ENCODE measurements at regions not wholly inside any gene's neighbourhood (a gene's known extent, or its start where the extent isn't known, plus 50 kb on each side); places are given as distances from the start of the nearest gene placed in this dataset.

DNA sequence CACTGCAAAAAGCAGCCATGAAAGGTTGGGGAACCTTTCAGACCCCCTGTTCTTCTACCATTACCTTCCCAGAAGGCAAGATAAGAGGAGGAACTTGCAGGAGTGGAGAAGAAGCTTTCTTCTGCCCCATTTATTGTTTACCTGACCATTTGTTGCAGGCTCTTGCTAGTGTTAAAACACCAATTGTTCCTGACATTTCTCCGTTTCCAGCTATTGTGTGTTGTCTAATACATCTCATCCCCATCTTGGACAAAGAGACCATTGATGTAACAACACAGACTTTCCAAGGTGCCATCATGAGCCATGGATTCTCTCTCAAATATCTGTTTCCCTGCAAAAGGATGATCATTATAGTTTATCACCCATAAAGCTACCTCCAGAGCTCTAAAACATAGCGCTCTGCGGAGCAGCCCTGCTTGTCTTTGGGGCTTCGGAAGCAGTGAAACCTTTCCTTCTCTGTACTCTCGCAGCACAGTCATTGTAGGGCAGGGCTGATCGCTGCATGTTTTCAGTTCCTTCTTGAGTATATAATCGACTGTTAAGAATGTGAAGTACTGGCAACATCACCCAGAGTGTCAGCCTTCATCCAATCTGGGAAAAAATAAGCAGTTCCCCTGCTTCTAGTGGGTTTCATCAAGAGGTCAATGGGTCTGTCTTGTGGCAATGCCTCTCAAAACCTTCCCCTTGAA, 680.0 kb downstream of the SEMA5A start (continued):
- TF ChIP-seq CBX3 (IDR thresholded peaks at IDR 0.05; ENCODE audit: low read depth) = no peak
- TF ChIP-seq, protein P1, sequence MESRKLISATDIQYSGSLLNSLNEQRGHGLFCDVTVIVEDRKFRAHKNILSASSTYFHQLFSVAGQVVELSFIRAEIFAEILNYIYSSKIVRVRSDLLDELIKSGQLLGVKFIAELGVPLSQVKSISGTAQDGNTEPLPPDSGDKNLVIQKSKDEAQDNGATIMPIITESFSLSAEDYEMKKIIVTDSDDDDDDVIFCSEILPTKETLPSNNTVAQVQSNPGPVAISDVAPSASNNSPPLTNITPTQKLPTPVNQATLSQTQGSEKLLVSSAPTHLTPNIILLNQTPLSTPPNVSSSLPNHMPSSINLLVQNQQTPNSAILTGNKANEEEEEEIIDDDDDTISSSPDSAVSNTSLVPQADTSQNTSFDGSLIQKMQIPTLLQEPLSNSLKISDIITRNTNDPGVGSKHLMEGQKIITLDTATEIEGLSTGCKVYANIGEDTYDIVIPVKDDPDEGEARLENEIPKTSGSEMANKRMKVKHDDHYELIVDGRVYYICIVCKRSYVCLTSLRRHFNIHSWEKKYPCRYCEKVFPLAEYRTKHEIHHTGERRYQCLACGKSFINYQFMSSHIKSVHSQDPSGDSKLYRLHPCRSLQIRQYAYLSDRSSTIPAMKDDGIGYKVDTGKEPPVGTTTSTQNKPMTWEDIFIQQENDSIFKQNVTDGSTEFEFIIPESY (IDR thresholded peaks at IDR 0.05; ENCODE audit: extremely low read depth, insufficient replicate concordance, low read length) = no peak

DNA sequence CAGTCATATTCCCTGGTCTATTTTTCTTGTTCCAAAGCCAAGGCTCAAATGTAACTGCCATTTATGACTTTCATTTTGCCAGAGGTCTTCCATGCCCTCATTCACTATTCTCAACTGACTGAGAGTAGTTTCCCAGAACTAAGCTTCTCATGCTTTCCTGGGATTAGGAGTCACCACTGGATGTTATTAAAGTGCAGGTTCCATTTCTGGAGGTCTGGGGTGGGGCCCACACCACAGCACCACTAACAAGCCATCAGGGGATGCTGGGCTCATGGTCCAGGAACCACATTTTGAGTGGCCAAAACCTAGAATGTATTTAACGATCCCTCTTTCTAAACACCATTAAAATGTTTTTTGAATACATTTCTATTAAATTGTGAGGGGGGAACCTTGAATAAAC, 677.6 kb downstream of the SEMA5A start:
- ChIA-PET POLR2A (no interaction called here), RAD21 (ENCODE audit: low non-redundant PET in 1 of 2, low total read pairs in 2 of 2, uncharacterized antibody in 2 of 2, unreplicated experiment in 2 of 2) (no interaction called here), CTCF (no interaction called here)
- intact Hi-C loops (cut with micrococcal nuclease) = no loop called here
- Histone ChIP-seq H3K36me3 (ENCODE audit: control insufficient read depth in 1 of 2, insufficient read depth in 2 of 2, low read length in 2 of 2) (no peaks in the 10 kb centered on the region), H4K20me1 (ENCODE audit: insufficient read depth) (no peaks in the 10 kb centered on the region), H3K4me2 (ENCODE audit: low read length) (no peak overlapping the region), H3K9me2 (ENCODE audit: insufficient read depth) (no peaks in the 10 kb centered on the region), H3K4me1 (ENCODE audit: control insufficient read depth in 1 of 2, insufficient read depth in 2 of 2, low read length in 2 of 2) (no peaks in the 10 kb centered on the region), H3K9ac (ENCODE audit: low read length) (no peak overlapping the region), H3K27ac (ENCODE audit: low read depth, low read length) (no peak overlapping the region), H3K79me2 (ENCODE audit: insufficient read depth, low read length) (no peaks in the 10 kb centered on the region), H2AFZ (ENCODE audit: low read depth, low read length, poor library complexity, severe bottlenecking) (no peak overlapping the region), H3K4me3 (replicated peaks in 1 of 2; ENCODE audit: low read depth in 1 of 2, low read length in 2 of 2) (no peak overlapping the region), H3K9me3 (ENCODE audit: control insufficient read depth in 1 of 2, insufficient read depth in 1 of 2, low read depth in 1 of 2, low read length in 2 of 2) (peaks cover 0 to 24% of the 10 kb centered on the region in 2 experiments; a peak in 2 of 4 replicates), H3K27me3 (ENCODE audit: insufficient read depth, low read length) (no peaks in the 10 kb centered on the region)
- no TSS peak for BruUV-seq (replicated peaks)
- ATAC-seq (no peak), DNase-seq (ENCODE audit: low read depth, low spot score) (no peak)
- TF ChIP-seq SRF (IDR thresholded peaks at IDR 0.05; ENCODE audit: low read depth) = no peak
- TF ChIP-seq, protein P2, sequence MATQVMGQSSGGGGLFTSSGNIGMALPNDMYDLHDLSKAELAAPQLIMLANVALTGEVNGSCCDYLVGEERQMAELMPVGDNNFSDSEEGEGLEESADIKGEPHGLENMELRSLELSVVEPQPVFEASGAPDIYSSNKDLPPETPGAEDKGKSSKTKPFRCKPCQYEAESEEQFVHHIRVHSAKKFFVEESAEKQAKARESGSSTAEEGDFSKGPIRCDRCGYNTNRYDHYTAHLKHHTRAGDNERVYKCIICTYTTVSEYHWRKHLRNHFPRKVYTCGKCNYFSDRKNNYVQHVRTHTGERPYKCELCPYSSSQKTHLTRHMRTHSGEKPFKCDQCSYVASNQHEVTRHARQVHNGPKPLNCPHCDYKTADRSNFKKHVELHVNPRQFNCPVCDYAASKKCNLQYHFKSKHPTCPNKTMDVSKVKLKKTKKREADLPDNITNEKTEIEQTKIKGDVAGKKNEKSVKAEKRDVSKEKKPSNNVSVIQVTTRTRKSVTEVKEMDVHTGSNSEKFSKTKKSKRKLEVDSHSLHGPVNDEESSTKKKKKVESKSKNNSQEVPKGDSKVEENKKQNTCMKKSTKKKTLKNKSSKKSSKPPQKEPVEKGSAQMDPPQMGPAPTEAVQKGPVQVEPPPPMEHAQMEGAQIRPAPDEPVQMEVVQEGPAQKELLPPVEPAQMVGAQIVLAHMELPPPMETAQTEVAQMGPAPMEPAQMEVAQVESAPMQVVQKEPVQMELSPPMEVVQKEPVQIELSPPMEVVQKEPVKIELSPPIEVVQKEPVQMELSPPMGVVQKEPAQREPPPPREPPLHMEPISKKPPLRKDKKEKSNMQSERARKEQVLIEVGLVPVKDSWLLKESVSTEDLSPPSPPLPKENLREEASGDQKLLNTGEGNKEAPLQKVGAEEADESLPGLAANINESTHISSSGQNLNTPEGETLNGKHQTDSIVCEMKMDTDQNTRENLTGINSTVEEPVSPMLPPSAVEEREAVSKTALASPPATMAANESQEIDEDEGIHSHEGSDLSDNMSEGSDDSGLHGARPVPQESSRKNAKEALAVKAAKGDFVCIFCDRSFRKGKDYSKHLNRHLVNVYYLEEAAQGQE (IDR thresholded peaks at IDR 0.05; ENCODE audit: low read depth) = no peak
- no peak for TF ChIP-seq TCF7L2 (IDR thresholded peaks at IDR 0.05; ENCODE audit: borderline replicate concordance, extremely low read depth, insufficient read depth, insufficient read length)
- TF ChIP-seq EZH2phosphoT487 (IDR thresholded peaks at IDR 0.05; ENCODE audit: borderline replicate concordance) = no peak
- no peak for TF ChIP-seq SIN3A (IDR thresholded peaks at IDR 0.05; ENCODE audit: low read depth)
- no peak for TF ChIP-seq ZNF274 (IDR thresholded peaks at IDR 0.05; ENCODE audit: low read depth, low read length)
